Stimulated activated effector memory CD8-positive, alpha-beta T cell treated with anti-CD3 and anti-CD28 coated beads, Interleukin-12 subunit alpha, Interleukin-12 subunit beta, amount 100 ng/mL, for 72 hours (primary cell): ENCODE measurements at regions not wholly inside any gene's neighbourhood (a gene's known extent, or its start where the extent isn't known, plus 50 kb on each side); places are given as distances from the start of the nearest gene placed in this dataset.

ENCODE experiments used
- ATAC-seq: fragments of 150-1000 bp; cut with Tn5 transposase; 2 replicates; pipeline ENCODE4 v1.10.0; 2021
- DNase-seq, 2 donors: peaks; one replicate each; pipeline ENCODE4 v3.0.0; 2021 to 2022; ENCODE audit warnings: low spot score in 2 of 2
- H3K27ac Mint-ChIP-seq: one replicate; pipeline ENCODE4 v1.8.0; 2022; ENCODE audit warnings: mild to moderate bottlenecking, mixed read lengths
- H3K36me3 Mint-ChIP-seq: one replicate; pipeline ENCODE4 v1.8.0; 2022; ENCODE audit warnings: mild to moderate bottlenecking, mixed read lengths
- H3K4me1 Mint-ChIP-seq: one replicate; pipeline ENCODE4 v1.8.0; 2022; ENCODE audit warnings: mixed read lengths
- H3K4me3 Mint-ChIP-seq: one replicate; pipeline ENCODE4 v1.8.0; 2022; ENCODE audit warnings: mild to moderate bottlenecking, mixed read lengths
- H3K9me3 Mint-ChIP-seq: one replicate; pipeline ENCODE4 v1.8.0; 2022; ENCODE audit warnings: mixed read lengths

DNA sequence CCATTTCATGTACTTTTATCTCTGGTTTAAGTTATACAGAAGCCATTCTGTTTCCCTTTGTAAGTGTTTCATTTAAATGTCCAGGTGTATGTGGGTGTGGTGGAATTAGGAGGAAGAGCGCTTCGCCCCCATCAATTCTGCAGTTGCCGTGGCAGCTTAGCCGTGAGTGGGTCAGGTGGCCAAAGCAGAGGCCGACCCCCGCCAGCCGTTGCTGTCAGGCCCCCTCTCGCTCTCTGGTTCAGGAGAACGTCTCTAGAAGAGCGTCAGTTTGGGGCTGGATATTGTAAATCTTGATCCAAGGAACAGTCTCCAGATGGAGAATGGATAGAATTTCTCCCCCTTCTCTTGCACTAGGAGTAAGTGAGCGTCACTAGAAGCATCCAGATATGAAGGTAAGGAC is 367.4 kb downstream of the FOXA2 start:
- H3K27ac Mint-ChIP-seq: no peak overlapping the region
- ATAC-seq (no peak), DNase-seq (no peak)
- H3K4me1 Mint-ChIP-seq: no peaks in the 10 kb centered on the region
- H3K4me3 Mint-ChIP-seq: no peak overlapping the region
- no peaks in the 10 kb centered on the region for H3K36me3 Mint-ChIP-seq
- H3K9me3 Mint-ChIP-seq: peaks cover 10% of the 10 kb centered on the region

DNA sequence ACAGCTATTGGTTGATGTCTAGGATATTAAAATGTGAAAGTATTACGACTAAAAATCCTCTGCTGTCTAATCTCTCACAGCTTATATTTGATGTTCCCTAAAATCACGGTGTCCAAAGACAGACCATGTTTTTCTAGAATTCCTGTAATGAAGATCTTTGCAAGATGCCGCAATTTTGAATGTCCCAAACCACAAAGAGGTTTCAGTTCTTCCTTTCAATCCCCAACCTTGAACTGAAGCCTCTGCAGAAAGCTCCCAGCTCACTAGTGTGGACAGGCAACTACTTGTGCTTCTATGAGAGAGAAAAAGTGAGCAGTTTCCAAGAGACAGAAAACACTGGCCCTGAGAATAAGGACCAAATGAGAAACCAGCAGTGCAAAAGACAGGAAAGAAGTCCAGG is 370.1 kb downstream of the FOXA2 start:
- DNase-seq: no peak
- peaks cover 14% of the 10 kb centered on the region for H3K9me3 Mint-ChIP-seq
- no peaks in the 10 kb centered on the region for H3K4me1 Mint-ChIP-seq
- H3K36me3 Mint-ChIP-seq: no peaks in the 10 kb centered on the region
- H3K4me3 Mint-ChIP-seq: no peak overlapping the region
- no peak overlapping the region for H3K27ac Mint-ChIP-seq
- no peak for ATAC-seq

DNA sequence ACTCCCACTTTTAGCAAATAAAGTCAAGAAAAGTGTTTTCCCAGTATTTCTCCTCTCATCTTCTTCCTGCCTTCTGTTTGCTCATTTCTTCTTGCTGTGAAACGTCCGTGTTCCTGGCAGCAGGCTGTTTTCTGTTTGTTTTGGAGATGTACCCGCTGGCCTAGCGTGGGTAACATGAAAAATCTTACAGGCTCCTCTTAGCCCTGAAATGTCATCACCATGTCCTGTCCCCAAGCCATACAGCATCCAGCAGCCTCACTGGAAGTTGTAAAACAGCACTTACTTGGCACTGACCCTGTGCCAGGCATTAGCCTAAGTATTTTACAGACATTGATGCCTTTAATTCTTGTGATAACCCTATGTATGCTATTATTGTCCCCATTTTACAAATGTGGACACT is 371.1 kb downstream of the FOXA2 start:
- ATAC-seq (no peak), DNase-seq (no peak)
- no peak overlapping the region for H3K4me3 Mint-ChIP-seq
- no peaks in the 10 kb centered on the region for H3K4me1 Mint-ChIP-seq
- peaks cover 14% of the 10 kb centered on the region for H3K9me3 Mint-ChIP-seq
- H3K36me3 Mint-ChIP-seq: no peaks in the 10 kb centered on the region
- H3K27ac Mint-ChIP-seq: no peak overlapping the region

DNA sequence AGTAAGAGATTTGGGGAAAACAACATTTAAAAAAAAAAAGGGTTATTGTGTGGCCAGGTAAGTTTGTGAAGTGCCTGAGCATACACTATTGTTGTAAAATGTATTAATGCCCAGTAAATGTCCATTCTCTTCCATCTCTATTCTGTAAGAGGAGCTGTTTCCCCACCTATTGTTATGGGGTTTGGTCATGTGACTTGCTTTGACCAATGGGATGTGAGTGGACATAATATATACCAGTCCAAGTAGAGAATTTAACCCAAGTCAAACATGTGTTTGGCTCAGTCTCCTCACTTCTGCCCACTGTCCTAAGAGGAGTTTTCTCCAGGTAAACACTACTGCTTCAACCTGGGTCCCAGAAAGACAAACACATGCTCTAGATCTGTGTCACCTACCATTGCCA is 377.1 kb downstream of the FOXA2 start:
- Mint-ChIP-seq H3K4me3 (no peak overlapping the region), H3K9me3 (peaks cover 11% of the 10 kb centered on the region), H3K4me1 (no peaks in the 10 kb centered on the region), H3K27ac (no peak overlapping the region), H3K36me3 (no peaks in the 10 kb centered on the region)
- ATAC-seq (no peak), DNase-seq (no peak)

DNA sequence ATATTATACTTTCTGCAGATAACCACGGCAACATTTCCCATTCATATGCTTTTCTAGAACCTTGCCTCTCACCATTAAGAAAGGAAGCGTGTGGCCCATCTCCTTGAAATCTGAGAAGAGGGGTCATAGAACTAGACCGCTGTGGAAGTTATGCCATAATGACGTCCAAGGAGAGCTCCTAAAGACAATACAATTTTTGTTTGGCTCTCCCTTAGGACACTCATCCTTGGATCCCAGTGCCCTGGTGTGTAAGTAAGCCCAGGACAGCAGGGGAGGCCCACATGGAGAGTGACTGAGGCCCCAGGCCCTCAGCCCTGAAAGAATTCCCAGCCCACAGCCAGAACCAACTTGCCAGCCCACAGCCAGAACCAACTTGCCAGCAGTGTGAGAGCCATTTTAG is 379.6 kb downstream of the FOXA2 start:
- H3K4me1 Mint-ChIP-seq: no peaks in the 10 kb centered on the region
- no peak overlapping the region for H3K27ac Mint-ChIP-seq
- peaks cover 5% of the 10 kb centered on the region for H3K9me3 Mint-ChIP-seq
- H3K36me3 Mint-ChIP-seq: no peaks in the 10 kb centered on the region
- ATAC-seq (no peak), DNase-seq (no peak)
- no peak overlapping the region for H3K4me3 Mint-ChIP-seq

DNA sequence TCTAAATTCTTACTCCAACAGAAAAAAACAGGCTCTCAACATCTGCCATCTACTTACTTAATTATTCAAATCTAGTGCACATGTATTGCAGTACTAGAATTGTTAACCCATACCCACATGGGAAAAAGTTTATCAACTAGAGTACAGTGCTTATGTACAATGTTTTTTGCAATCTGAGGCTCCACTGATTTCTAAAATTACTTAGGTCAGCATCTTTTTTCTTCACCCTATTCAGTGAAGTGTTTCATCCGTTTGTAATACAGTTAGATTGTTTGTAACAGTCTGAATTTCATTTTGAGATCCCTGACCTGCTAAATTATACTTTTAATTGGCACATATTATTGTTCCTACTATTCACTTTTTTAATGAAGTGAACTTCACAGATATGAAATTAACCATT is 402.2 kb downstream of the FOXA2 start:
- DNase-seq: no peak
- H3K4me1 Mint-ChIP-seq: no peaks in the 10 kb centered on the region
- H3K36me3 Mint-ChIP-seq: no peaks in the 10 kb centered on the region
- no peak for ATAC-seq
- H3K4me3 Mint-ChIP-seq: no peak overlapping the region
- H3K9me3 Mint-ChIP-seq: peaks cover 8% of the 10 kb centered on the region
- no peak overlapping the region for H3K27ac Mint-ChIP-seq

DNA sequence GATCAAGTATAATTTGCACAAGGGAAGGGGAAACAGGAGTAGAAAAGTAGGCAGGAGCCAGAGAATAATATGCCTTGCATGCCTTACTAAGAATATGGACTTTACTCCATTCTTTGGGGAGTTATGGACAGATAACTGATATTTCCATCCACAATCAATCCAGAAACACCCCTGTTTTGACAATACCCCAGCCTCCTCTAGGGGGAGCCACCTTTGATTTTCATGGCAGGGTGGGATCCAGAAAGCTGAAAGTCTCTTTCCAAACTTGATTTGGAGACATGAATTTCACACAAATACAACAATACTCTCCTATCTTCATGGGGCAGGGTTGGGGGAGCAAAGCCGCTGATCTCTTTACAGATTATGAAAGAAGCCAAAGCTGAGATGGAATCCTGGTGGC is 404.1 kb downstream of the FOXA2 start:
- no peaks in the 10 kb centered on the region for H3K36me3 Mint-ChIP-seq
- H3K9me3 Mint-ChIP-seq: peaks cover 13% of the 10 kb centered on the region
- H3K27ac Mint-ChIP-seq: no peak overlapping the region
- no peaks in the 10 kb centered on the region for H3K4me1 Mint-ChIP-seq
- no peak overlapping the region for H3K4me3 Mint-ChIP-seq
- DNase-seq (no peak), ATAC-seq (no peak)

DNA sequence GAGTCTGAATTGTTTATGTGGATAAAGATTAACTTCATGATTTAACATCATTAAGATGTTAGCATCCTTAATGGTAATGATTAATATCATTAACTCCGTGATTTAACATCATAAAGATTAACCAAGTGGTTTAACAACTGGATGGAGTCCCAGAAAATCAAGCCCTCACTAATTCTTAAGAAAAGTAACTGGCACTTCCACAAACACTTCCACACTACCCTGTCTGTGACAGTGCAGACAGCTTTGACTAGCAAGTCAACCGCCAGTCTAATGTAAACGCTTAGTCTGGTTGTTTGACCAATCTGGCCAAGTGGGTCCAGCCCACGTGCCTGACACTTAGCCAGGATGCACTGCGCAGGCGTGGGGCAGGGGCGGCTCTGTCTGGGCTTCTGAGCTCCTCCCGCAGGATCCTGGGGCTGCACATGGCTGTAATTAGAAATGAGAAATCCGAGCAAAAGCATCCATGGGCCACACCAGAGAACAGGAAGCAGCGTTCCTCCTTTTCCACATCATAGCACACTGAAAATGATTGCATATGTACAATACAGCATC is 424.2 kb downstream of the FOXA2 start:
- Mint-ChIP-seq H3K9me3 (peaks cover 16% of the 10 kb centered on the region), H3K4me1 (no peaks in the 10 kb centered on the region), H3K36me3 (no peaks in the 10 kb centered on the region), H3K4me3 (no peak overlapping the region), H3K27ac (no peak overlapping the region)
- ATAC-seq: no peak
- no peak for DNase-seq

DNA sequence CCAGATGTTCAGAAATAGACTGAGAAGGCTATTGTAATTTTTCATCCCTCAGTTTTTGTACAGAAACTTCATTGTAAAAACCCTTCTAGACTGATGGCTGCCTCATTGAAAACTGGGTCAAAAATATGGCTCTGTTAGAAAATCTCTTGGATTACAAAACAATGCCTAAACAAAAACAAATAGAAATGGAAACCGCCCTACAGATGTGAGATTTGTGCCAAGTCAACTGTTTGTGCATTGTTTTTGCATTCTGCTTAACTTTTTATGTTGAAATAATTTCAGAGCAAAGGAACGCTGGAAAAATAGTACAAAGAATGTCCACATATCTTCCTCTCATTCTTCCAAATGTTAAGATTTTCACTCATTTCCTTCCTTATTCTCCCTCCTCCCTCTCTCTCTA is 425.1 kb downstream of the FOXA2 start:
- H3K27ac Mint-ChIP-seq: no peak overlapping the region
- H3K36me3 Mint-ChIP-seq: no peaks in the 10 kb centered on the region
- no peak overlapping the region for H3K4me3 Mint-ChIP-seq
- no peak for DNase-seq
- H3K4me1 Mint-ChIP-seq: no peaks in the 10 kb centered on the region
- ATAC-seq: no peak
- H3K9me3 Mint-ChIP-seq: peaks cover 20% of the 10 kb centered on the region

DNA sequence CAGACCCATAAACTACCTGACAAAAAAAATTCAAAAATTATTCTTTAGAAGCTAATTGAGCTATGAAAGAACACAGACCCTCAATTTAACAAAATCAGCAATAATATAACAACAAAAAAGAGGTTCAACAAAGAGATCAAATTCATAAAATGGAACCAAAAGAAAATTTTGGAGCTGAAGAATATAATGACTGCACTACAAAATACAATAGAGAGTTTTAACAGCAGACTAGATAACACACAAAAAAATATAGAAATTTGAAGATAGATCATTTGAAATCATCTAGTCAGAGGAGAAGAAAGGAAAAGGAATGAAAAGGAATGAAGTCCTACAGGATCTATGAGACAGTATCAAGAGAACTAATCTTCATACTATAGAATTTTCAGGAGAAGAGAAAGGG is 422.1 kb downstream of the PAX1 start:
- no peak for ATAC-seq
- H3K36me3 Mint-ChIP-seq: no peaks in the 10 kb centered on the region
- H3K9me3 Mint-ChIP-seq: peaks cover 36% of the 10 kb centered on the region
- H3K27ac Mint-ChIP-seq: no peak overlapping the region
- H3K4me1 Mint-ChIP-seq: no peaks in the 10 kb centered on the region
- no peak for DNase-seq
- H3K4me3 Mint-ChIP-seq: no peak overlapping the region

DNA sequence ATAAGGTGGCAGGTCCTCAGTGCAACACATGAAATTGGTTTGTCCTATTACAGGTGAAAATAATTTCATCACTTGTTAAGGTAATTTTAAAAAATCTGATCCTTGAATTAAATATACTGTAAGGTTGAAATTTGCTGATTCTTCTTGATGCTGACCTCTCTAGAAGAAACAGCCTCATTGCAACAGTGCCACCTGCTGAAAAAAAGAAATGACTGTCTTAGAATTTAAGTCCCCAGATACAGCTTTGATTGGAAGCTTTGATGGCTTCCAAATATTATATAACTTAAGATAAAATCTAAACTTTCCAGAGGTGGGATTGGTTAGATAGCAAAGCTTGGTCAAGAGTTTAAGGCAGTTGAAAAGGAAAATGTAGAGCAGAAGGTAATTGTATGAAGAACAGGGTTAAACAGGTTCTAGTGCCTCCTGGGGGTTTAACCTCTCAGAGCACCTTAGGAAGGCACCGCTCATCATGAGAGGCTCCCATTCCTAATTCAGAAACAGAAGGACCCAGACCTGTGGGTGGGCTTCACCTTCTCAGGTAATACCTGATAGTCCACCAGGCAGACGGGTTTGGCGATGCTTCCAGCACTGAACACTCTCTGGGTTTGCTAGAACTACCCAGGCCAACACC is 401.0 kb downstream of the PAX1 start:
- ATAC-seq (no peak), DNase-seq (no peak)
- Mint-ChIP-seq H3K36me3 (no peaks in the 10 kb centered on the region), H3K4me1 (no peaks in the 10 kb centered on the region), H3K9me3 (peaks cover 27% of the 10 kb centered on the region), H3K4me3 (no peak overlapping the region), H3K27ac (no peak overlapping the region)

DNA sequence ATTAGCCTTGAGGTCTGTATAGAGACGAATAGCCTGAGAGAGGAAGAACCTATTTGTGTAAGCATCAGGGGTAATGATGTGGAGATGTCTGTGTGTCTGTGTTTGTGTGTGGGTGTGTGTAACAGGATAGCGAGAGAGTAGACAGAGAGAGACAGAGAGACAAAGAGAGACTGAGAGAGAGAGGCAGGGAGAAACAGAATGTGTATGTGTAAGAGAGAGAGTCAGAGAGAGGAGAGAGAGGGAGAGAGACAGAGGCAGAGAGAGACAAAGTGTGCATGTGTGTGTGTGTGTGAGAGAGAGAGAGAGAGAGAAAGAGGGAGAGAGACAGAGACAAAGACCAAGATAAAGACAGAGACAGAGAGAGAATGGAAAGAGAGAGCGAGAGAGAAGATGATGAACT is 396.1 kb downstream of the PAX1 start:
- H3K9me3 Mint-ChIP-seq: peaks cover 18% of the 10 kb centered on the region
- no peaks in the 10 kb centered on the region for H3K4me1 Mint-ChIP-seq
- H3K36me3 Mint-ChIP-seq: no peaks in the 10 kb centered on the region
- H3K4me3 Mint-ChIP-seq: no peak overlapping the region
- H3K27ac Mint-ChIP-seq: no peak overlapping the region
- ATAC-seq (no peak), DNase-seq (no peak)

DNA sequence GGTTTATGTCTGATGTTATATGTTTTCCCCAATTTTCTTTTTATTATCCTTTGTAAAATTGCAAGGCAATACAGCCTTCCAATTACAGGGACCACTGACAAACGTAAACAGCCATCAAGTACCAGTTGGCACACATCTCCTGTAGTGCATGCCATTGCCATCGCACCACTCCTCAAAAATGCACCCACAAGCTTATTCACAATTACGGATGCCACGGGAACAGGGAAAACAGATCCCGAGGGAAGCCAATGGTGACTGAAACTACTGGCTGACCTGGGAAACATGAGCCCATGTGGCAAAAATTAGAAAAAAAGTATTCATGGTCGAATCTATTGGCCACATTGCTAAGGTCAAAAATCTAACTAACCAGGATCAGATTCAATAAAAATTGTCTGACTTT is 395.2 kb downstream of the PAX1 start:
- no peak overlapping the region for H3K27ac Mint-ChIP-seq
- H3K4me3 Mint-ChIP-seq: no peak overlapping the region
- ATAC-seq (no peak), DNase-seq (no peak)
- H3K4me1 Mint-ChIP-seq: no peaks in the 10 kb centered on the region
- H3K9me3 Mint-ChIP-seq: peaks cover 18% of the 10 kb centered on the region
- no peaks in the 10 kb centered on the region for H3K36me3 Mint-ChIP-seq

DNA sequence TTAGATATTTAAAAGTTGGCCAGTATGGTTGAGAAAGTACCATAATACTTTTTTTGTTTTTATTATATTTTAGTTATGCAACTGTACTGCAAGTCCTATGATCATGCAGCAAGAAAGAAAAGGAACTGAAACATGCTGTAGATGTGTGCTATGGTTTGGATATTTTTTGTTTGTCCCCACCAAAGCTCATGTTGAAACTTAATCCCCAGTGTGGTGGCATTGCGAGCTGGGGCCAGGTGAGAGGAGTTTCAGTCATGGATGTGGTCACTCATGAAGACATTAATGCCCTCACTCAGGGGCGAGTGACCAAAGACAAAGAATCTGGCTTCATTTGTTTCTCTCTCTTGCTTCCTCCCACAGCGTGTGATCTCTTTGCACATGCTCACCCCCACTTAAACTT is 393.9 kb downstream of the PAX1 start:
- DNase-seq (no peak), ATAC-seq (no peak)
- no peak overlapping the region for H3K27ac Mint-ChIP-seq
- H3K4me3 Mint-ChIP-seq: no peak overlapping the region
- H3K36me3 Mint-ChIP-seq: no peaks in the 10 kb centered on the region
- no peaks in the 10 kb centered on the region for H3K4me1 Mint-ChIP-seq
- H3K9me3 Mint-ChIP-seq: peaks cover 18% of the 10 kb centered on the region

DNA sequence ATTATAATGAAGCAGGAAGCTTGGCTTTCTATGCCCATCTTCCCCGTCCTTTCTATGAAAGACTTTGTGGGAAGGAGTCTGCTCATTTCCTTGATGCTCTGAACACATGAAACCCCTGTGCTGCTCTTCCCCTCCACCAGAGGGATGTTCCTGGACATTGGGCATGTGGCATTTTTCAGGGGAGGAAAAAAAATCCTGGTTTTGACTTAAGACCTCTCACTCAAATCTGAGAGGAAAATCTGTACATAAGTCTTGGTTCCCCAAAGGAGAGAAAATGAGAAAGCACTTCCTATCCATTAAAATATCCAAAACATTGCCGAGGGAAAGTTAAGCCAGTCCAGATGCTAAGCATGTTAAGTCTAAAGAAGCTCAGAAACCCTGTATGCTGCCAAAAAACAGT is 393.0 kb downstream of the PAX1 start:
- H3K4me3 Mint-ChIP-seq: no peak overlapping the region
- H3K36me3 Mint-ChIP-seq: no peaks in the 10 kb centered on the region
- DNase-seq (no peak), ATAC-seq (no peak)
- no peaks in the 10 kb centered on the region for H3K4me1 Mint-ChIP-seq
- no peak overlapping the region for H3K27ac Mint-ChIP-seq
- H3K9me3 Mint-ChIP-seq: peaks cover 18% of the 10 kb centered on the region

DNA sequence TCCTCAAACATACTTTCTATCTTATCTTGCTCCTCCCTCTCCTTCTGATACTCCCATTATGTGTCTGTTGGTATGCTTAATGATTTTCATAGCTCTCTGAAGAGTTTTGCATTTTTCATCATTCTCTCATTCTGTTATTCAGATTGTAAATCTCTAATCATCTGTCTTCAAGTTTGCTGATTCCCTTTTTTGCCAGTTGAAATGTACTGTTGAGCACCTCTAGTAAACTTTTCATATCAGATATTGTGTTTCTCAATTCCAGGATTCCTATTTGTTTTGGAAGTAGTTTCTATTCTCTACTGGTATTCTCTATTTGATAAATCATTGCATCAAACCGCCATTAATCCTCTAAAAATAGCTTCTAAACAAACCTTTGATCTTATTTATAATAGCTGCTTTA is 387.7 kb downstream of the PAX1 start:
- Mint-ChIP-seq H3K9me3 (peaks cover 16% of the 10 kb centered on the region), H3K4me3 (no peak overlapping the region)
- ATAC-seq: no peak

DNA sequence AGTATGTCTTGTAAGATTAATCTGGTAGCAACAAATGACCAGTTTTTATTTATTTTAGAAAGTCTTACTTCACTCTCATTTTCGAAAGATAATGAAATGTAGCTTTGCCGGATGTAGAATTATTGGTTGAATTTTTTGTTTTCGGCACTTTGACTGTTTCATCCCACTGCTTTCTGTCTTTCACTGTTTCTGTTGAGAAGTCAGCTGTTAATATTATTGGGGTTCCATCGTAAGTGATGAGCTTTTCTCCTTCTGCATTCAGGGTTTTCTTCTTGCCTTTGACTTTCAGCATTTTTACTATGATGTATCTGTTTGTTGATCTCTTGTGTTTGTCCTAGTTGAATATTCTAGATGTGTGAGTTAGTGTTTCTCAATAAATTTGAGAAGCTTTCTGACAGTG is 383.4 kb downstream of the PAX1 start:
- DNase-seq: no peak
- Mint-ChIP-seq H3K36me3 (no peaks in the 10 kb centered on the region), H3K27ac (no peak overlapping the region), H3K4me3 (no peak overlapping the region), H3K9me3 (peaks cover 20% of the 10 kb centered on the region), H3K4me1 (no peaks in the 10 kb centered on the region)
- ATAC-seq: no peak

More for the DNA sequence above, 387.7 kb downstream of the PAX1 start:
- no peak for DNase-seq
- H3K4me1 Mint-ChIP-seq: no peaks in the 10 kb centered on the region
- H3K27ac Mint-ChIP-seq: no peak overlapping the region
- no peaks in the 10 kb centered on the region for H3K36me3 Mint-ChIP-seq
